DMS79 (cell line): ENCODE measurements at regions not wholly inside any gene's neighbourhood (a gene's known extent, or its start where the extent isn't known, plus 50 kb on each side); places are given as distances from the start of the nearest gene placed in this dataset.

Experiments used
- DNase-seq: peaks from one replicate; lab custom pipeline; 2025; lab: John Stamatoyannopoulos, UW

GRCh38 chr6:9405825-9406224 is 970.5 kb upstream of the SLC35B3 start:
- no peak for DNase-seq

GRCh38 chr6:9405369-9405768 is 970.0 kb upstream of the SLC35B3 start:
- DNase-seq: no peak

GRCh38 chr6:9404351-9405146 is 969.2 kb upstream of the SLC35B3 start:
- DNase-seq: no peak

GRCh38 chr6:9403736-9404135 is 968.4 kb upstream of the SLC35B3 start:
- no peak for DNase-seq

- DNase-seq: no peak
These were observed 966.6 kb upstream of the SLC35B3 start for GRCh38 chr6:9401960-9402359.

GRCh38 chr6:9399916-9400315 is 964.6 kb upstream of the SLC35B3 start:
- DNase-seq: no peak

GRCh38 chr6:9398767-9399373 is 963.5 kb upstream of the SLC35B3 start:
- no peak for DNase-seq

GRCh38 chr6:9398071-9398766 is 962.9 kb upstream of the SLC35B3 start:
- DNase-seq: no peak

GRCh38 chr6:9388596-9388995 is 953.3 kb upstream of the SLC35B3 start:
- no peak for DNase-seq

- no peak for DNase-seq
These were observed 945.2 kb upstream of the SLC35B3 start for GRCh38 chr6:9380568-9380967.

GRCh38 chr6:9373308-9373707 is 938.0 kb upstream of the SLC35B3 start:
- DNase-seq: no peak

GRCh38 chr6:9370480-9370879 is 935.1 kb upstream of the SLC35B3 start:
- no peak for DNase-seq

- DNase-seq: no peak
These were observed 930.0 kb upstream of the SLC35B3 start for GRCh38 chr6:9365378-9365777.

- DNase-seq: no peak
These were observed 926.4 kb upstream of the SLC35B3 start for GRCh38 chr6:9361749-9362148.

- no peak for DNase-seq
These were observed 925.5 kb upstream of the SLC35B3 start for GRCh38 chr6:9360881-9361280.

GRCh38 chr6:9347608-9348007 is 912.3 kb upstream of the SLC35B3 start:
- no peak for DNase-seq

- no peak for DNase-seq
These were observed 911.6 kb upstream of the SLC35B3 start for GRCh38 chr6:9346923-9347322.

- no peak for DNase-seq
These were observed 900.1 kb upstream of the SLC35B3 start for GRCh38 chr6:9335431-9335830.

- no peak for DNase-seq
These were observed 899.6 kb upstream of the SLC35B3 start for GRCh38 chr6:9334979-9335378.

GRCh38 chr6:9332241-9332780 is 897.0 kb upstream of the SLC35B3 start:
- DNase-seq: no peak

- no peak for DNase-seq
These were observed 881.5 kb upstream of the SLC35B3 start for GRCh38 chr6:9316831-9317230.

- no peak for DNase-seq
These were observed 880.8 kb upstream of the SLC35B3 start for GRCh38 chr6:9315966-9316650.
